HCT116 (cell line): ENCODE measurements at regions not wholly inside any gene's neighbourhood (a gene's known extent, or its start where the extent isn't known, plus 50 kb on each side); places are given as distances from the start of the nearest gene placed in this dataset.

Experiments used
- ATAC-seq: fragments of 200-7000 bp; cut with Tn5 transposase; 2 replicates; pipeline ENCODE4 v1.9.1; 2020; ENCODE audit warnings: mild to moderate bottlenecking, moderate library complexity
- BruUV-seq: library from RNA; stranded (reverse); fragments of 400-500 nt; replicated peaks from 2 replicates; lab custom pipeline; 2021; lab: Mats Ljungman, UMichigan
- CTCF ChIA-PET: fragments of 300-600 bp; sonication (Branson Sonifier 250); formaldehyde crosslinking; loops from one replicate; lab custom pipeline; 2021; ENCODE audit warnings: antibody characterized with exemption; lab: Charles Lee
- POLR2A ChIA-PET: fragments of 300-600, 350-600 bp; sonication (Branson Sonifier 250); formaldehyde crosslinking; loops from one replicate; lab custom pipeline; 2021; ENCODE audit warnings: antibody characterized with exemption; lab: Charles Lee
- RAD21 ChIA-PET, 2 experiments: fragments of 300-600 bp; sonication (Branson Sonifier 250); formaldehyde crosslinking; loops; one replicate each; lab custom pipeline; 2023; ENCODE audit warnings: low total read pairs in 2 of 2; ENCODE audit not compliant: uncharacterized antibody in 2 of 2, unreplicated experiment in 2 of 2, low non-redundant PET in 1 of 2; lab: Charles Lee
- DNase-seq: peaks from one replicate; pipeline ENCODE4 v3.0.0-alpha.2; 2010; ENCODE audit warnings: low read depth, low spot score
- H2AFZ ChIP-seq: fragments of 200-600 bp; shearing (Covaris generic), sonication (generic); 2 replicates; pipeline ENCODE4 v1.6.1; 2017; ENCODE audit warnings: low read depth, mixed run types, mixed read lengths, antibody characterized with exemption, low read length; ENCODE audit not compliant: poor library complexity, severe bottlenecking
- H3K27ac ChIP-seq: 2 replicates; pipeline ENCODE4 v1.5.1; 2012; ENCODE audit warnings: low read depth, low read length
- H3K27me3 ChIP-seq: fragments of 200-600 bp; sonication (generic); 2 replicates; pipeline ENCODE4 v1.6.1; 2016; ENCODE audit warnings: mixed run types, low read length, mixed read lengths; ENCODE audit not compliant: insufficient read depth
- H3K36me3 ChIP-seq, 2 experiments: fragments of 200-500 bp in 1 of 2; fragments of 200-600 bp in 1 of 2; sonication (Bioruptor generic) in 1 of 2; sonication (generic) in 1 of 2; 2 replicates each; pipeline versions ENCODE4 v1.5.1 to v1.6.1; 2014 to 2016; ENCODE audit warnings: low read length in 2 of 2, inconsistent platforms in 1 of 2, mixed read lengths in 1 of 2, mixed run types in 1 of 2; ENCODE audit not compliant: insufficient read depth in 2 of 2, control insufficient read depth in 1 of 2
- H3K4me1 ChIP-seq, 2 experiments: fragments of 200-600 bp in 1 of 2; sonication (generic) in 1 of 2; 2 replicates each; pipeline versions ENCODE4 v1.5.1 to v1.6.1; 2012 to 2017; ENCODE audit warnings: low read length in 2 of 2, inconsistent platforms in 1 of 2, mild to moderate bottlenecking in 1 of 2, mixed read lengths in 1 of 2, mixed run types in 1 of 2, moderate library complexity in 1 of 2; ENCODE audit not compliant: insufficient read depth in 2 of 2, control insufficient read depth in 1 of 2
- H3K4me2 ChIP-seq: fragments of 200-600 bp; sonication (generic); 2 replicates; pipeline ENCODE4 v1.6.1; 2017; ENCODE audit warnings: mixed run types, low read length, mixed read lengths
- H3K4me3 ChIP-seq, 2 experiments: fragments of 200-600 bp in 1 of 2; sonication (generic) in 1 of 2; replicated peaks in 1 of 2; 2 replicates each; pipeline ENCODE4 v1.5.1; 2011 to 2016; ENCODE audit warnings: low read length in 2 of 2, control low read depth in 1 of 2, low read depth in 1 of 2, mild to moderate bottlenecking in 1 of 2, mixed read lengths in 1 of 2, mixed run types in 1 of 2
- H3K79me2 ChIP-seq: fragments of 200-600 bp; sonication (generic); 2 replicates; pipeline ENCODE4 v1.6.1; 2017; ENCODE audit warnings: mild to moderate bottlenecking, mixed run types, low read length, moderate library complexity, mixed read lengths; ENCODE audit not compliant: insufficient read depth
- H3K9ac ChIP-seq: fragments of 200-600 bp; sonication (generic); 2 replicates; pipeline ENCODE4 v1.6.1; 2016; ENCODE audit warnings: low read length, mixed read lengths
- H3K9me2 ChIP-seq: fragments of 200-600 bp; sonication (generic), shearing (Covaris generic); 2 replicates; pipeline ENCODE4 v1.6.1; 2017; ENCODE audit warnings: mixed run types, mild to moderate bottlenecking, moderate library complexity; ENCODE audit not compliant: insufficient read depth
- H3K9me3 ChIP-seq, 2 experiments: fragments of 200-500 bp in 1 of 2; fragments of 200-600 bp in 1 of 2; sonication (Bioruptor generic) in 1 of 2; sonication (generic) in 1 of 2; 2 replicates each; pipeline ENCODE4 v1.6.1; 2014 to 2017; ENCODE audit warnings: low read length in 2 of 2, mixed read lengths in 2 of 2, inconsistent platforms in 1 of 2, low read depth in 1 of 2, mild to moderate bottlenecking in 1 of 2, mixed run types in 1 of 2, moderate library complexity in 1 of 2; ENCODE audit not compliant: control insufficient read depth in 1 of 2, insufficient read depth in 1 of 2
- H4K20me1 ChIP-seq: fragments of 200-600 bp; sonication (generic), shearing (Covaris generic); 2 replicates; pipeline ENCODE4 v1.6.1; 2017; ENCODE audit warnings: mixed run types, mild to moderate bottlenecking, moderate library complexity; ENCODE audit not compliant: insufficient read depth
- CBX3 ChIP-seq: IDR thresholded peaks from 2 replicates; pipeline ENCODE4 v1.6.1; 2012; ENCODE audit warnings: low read depth
- EZH2 ChIP-seq: fragments of 200-600 bp; sonication (generic); IDR thresholded peaks from 2 replicates; pipeline ENCODE4 v1.6.1; 2017; ENCODE audit warnings: antibody characterized with exemption, mixed run types
- EZH2phosphoT487 ChIP-seq: fragments of 200-600 bp; IDR thresholded peaks from 2 replicates; pipeline ENCODE4 v1.6.1; 2018; ENCODE audit warnings: antibody characterized with exemption, borderline replicate concordance
- JUND ChIP-seq: IDR thresholded peaks from 2 replicates; pipeline ENCODE4 v1.6.1; 2012
- POLR2A ChIP-seq: IDR thresholded peaks from 2 replicates; pipeline ENCODE4 v1.7.0; 2011; ENCODE audit warnings: borderline replicate concordance; ENCODE audit not compliant: insufficient read depth, insufficient read length; ENCODE audit errors: extremely low read depth
- POLR2AphosphoS5 ChIP-seq: IDR thresholded peaks from 2 replicates; pipeline ENCODE4 v1.6.1; 2011; ENCODE audit warnings: mild to moderate bottlenecking, low read depth, low read length, moderate library complexity
- SP1 ChIP-seq: IDR thresholded peaks from 2 replicates; pipeline ENCODE4 v1.6.1; 2012; ENCODE audit warnings: low read depth
- SRF ChIP-seq: IDR thresholded peaks from 2 replicates; pipeline ENCODE4 v1.6.1; 2012; ENCODE audit warnings: low read depth
- TCF7L2 ChIP-seq: IDR thresholded peaks from 2 replicates; pipeline ENCODE4 v1.7.0; 2011; ENCODE audit warnings: borderline replicate concordance, inconsistent platforms; ENCODE audit not compliant: insufficient read depth, insufficient read length; ENCODE audit errors: extremely low read depth
- YY1 ChIP-seq: IDR thresholded peaks from 2 replicates; pipeline ENCODE4 v1.6.1; 2011; ENCODE audit warnings: low read length, low read depth, moderate library complexity, mild to moderate bottlenecking; ENCODE audit not compliant: insufficient replicate concordance; ENCODE audit errors: extremely low read depth
- ZBTB33 ChIP-seq: IDR thresholded peaks from 2 replicates; pipeline ENCODE4 v1.6.1; 2011; ENCODE audit warnings: mild to moderate bottlenecking, low read length, moderate library complexity; ENCODE audit not compliant: insufficient replicate concordance; ENCODE audit errors: extremely low read depth
- ZFX ChIP-seq: fragments of 450-650 bp; IDR thresholded peaks from 2 replicates; pipeline ENCODE4 v1.6.1; 2017
- ZNF274 ChIP-seq: fragments of 200-500 bp; sonication (Bioruptor generic); IDR thresholded peaks from 2 replicates; pipeline ENCODE4 v1.6.1; 2014; ENCODE audit warnings: mild to moderate bottlenecking, low read depth, low read length, inconsistent platforms
- intact Hi-C: fragments of 100-400 bp; cut with micrococcal nuclease; formaldehyde crosslinking; loops from 2 replicates; pipeline ENCODE4 v1.10.0; 2022
- TF ChIP-seq, protein P1 (sequence below): IDR thresholded peaks from 2 replicates; pipeline ENCODE4 v1.6.1; 2012
- TF ChIP-seq, protein P2 (sequence below), 3 experiments: fragments of 200-600 bp in 1 of 3; sonication (generic) in 1 of 3; IDR thresholded peaks in 2 of 3; conservative IDR thresholded peaks in 1 of 3; 2 replicates each; pipeline ENCODE4 v1.5.1; 2012 to 2017; ENCODE audit warnings: low read depth in 2 of 3, low read length in 2 of 3, antibody characterized with exemption in 1 of 3, borderline replicate concordance in 1 of 3, control low read depth in 1 of 3, mild to moderate bottlenecking in 1 of 3, mixed read lengths in 1 of 3, mixed run types in 1 of 3, moderate library complexity in 1 of 3; ENCODE audit not compliant: insufficient read depth in 1 of 3

GRCh38 chr10:3364768-3365480 lies 192.3 kb upstream of the PITRM1 start:
- ATAC-seq, result no peak
- ChIA-PET CTCF (no interaction called here), RAD21 (no interaction called here)
- Histone ChIP-seq H4K20me1 (no peaks in the 10 kb centered on the region), H3K36me3 (no peaks in the 10 kb centered on the region), H3K79me2 (no peaks in the 10 kb centered on the region), H3K27me3 (no peaks in the 10 kb centered on the region), H2AFZ (no peak overlapping the region), H3K4me2 (no peak overlapping the region)
- BruUV-seq, result no TSS peak
- TF ChIP-seq YY1 (no peak), SP1 (no peak), JUND (no peak), SRF (no peak), TCF7L2 (no peak), POLR2AphosphoS5 (no peak), ZNF274 (no peak)
- TF ChIP-seq, all 23 proteins: peak for 0
- intact Hi-C loops, result no loop called here
- Histone ChIP-seq H3K4me1 (no peaks in the 10 kb centered on the region), H3K4me3 (no peak overlapping the region), H3K9ac (no peak overlapping the region), H3K9me2 (no peaks in the 10 kb centered on the region), H3K27ac (no peak overlapping the region), H3K9me3 (peaks cover 7 to 8% of the 10 kb centered on the region in 2 experiments; a peak in 3 of 4 replicates)
- no peak for DNase-seq
- POLR2A ChIA-PET, result no interaction called here

DNA sequence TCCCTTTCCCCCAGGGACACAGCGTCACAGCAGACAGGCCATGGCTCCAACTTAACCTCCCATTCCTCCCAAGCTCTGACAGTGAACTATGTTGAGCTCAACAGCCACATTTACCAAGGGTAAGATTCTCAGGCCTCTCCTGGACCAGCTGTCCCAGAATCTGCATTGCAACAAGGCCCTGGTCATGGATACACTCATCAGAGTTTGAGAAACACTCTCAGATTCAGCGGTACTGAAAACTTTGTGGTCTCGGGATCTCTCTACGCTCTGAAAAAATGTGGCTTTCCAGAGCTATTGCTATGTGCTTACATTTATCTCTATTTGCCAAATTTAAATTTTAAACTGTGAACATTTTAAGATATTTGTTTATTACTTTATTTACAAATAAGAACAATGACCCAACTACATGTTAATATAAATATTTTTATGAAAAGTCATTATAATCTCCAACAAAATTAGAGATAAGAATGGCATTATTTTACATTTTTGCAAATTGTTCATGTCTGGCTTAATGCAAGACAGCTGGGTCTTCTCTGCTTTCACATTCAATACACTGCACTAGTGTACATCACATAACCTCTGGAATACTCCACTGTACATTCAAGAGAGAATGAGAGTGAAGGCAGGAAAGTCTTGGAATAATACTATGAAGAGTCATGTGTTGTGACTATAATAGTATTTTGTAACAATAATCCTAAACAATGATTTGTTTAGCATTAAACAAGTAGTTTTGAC lies 190.9 kb upstream of the PITRM1 start:
- intact Hi-C loops, result no loop called here
- TF ChIP-seq EZH2phosphoT487 (no peak), ZBTB33 (no peak), TCF7L2 (no peak), ZFX (no peak), EZH2 (no peak), JUND (no peak), CBX3 (no peak), POLR2A (no peak), SRF (no peak)
- TF ChIP-seq, protein P1, sequence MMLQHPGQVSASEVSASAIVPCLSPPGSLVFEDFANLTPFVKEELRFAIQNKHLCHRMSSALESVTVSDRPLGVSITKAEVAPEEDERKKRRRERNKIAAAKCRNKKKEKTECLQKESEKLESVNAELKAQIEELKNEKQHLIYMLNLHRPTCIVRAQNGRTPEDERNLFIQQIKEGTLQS, result no peak
- TF ChIP-seq, protein P2, sequence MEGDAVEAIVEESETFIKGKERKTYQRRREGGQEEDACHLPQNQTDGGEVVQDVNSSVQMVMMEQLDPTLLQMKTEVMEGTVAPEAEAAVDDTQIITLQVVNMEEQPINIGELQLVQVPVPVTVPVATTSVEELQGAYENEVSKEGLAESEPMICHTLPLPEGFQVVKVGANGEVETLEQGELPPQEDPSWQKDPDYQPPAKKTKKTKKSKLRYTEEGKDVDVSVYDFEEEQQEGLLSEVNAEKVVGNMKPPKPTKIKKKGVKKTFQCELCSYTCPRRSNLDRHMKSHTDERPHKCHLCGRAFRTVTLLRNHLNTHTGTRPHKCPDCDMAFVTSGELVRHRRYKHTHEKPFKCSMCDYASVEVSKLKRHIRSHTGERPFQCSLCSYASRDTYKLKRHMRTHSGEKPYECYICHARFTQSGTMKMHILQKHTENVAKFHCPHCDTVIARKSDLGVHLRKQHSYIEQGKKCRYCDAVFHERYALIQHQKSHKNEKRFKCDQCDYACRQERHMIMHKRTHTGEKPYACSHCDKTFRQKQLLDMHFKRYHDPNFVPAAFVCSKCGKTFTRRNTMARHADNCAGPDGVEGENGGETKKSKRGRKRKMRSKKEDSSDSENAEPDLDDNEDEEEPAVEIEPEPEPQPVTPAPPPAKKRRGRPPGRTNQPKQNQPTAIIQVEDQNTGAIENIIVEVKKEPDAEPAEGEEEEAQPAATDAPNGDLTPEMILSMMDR (IDR thresholded peaks at IDR 0.05 in 2 of 3, conservative IDR thresholded peaks at IDR 0.05 in 1 of 3; ENCODE audit: borderline replicate concordance in 1 of 3, insufficient read depth in 1 of 3, low read depth in 2 of 3, low read length in 2 of 3), result no peak

More for the DNA sequence above, 190.9 kb upstream of the PITRM1 start:
- ChIA-PET POLR2A (no interaction called here), CTCF (no interaction called here), RAD21 (no interaction called here)
- Histone ChIP-seq H3K79me2 (no peaks in the 10 kb centered on the region), H3K27me3 (no peaks in the 10 kb centered on the region), H3K4me1 (no peaks in the 10 kb centered on the region), H3K9me3 (peaks cover 7 to 8% of the 10 kb centered on the region in 2 experiments; a peak in 3 of 4 replicates), H3K9me2 (no peaks in the 10 kb centered on the region), H2AFZ (no peak overlapping the region), H4K20me1 (no peaks in the 10 kb centered on the region), H3K4me2 (no peak overlapping the region), H3K27ac (no peak overlapping the region), H3K36me3 (no peaks in the 10 kb centered on the region), H3K9ac (no peak overlapping the region), H3K4me3 (no peak overlapping the region)
- no peak for ATAC-seq
- DNase-seq, result no peak
- BruUV-seq, result no TSS peak
